ENCODE measurements at regions not wholly inside any gene's neighbourhood (a gene's known extent, or its start where the extent isn't known, plus 50 kb on each side); places are given as distances from the start of the nearest gene placed in this dataset.
A peak's percentile ranks its signal among the peaks of the same experiment; 100 is the strongest.

GRCh38 chr6:81086991-81087390 is 665.5 kb downstream of the TENT5A start:
- FAIRE-seq (no peak), DNase-seq (ENCODE audit: low read depth) (no peak)
- no peaks in the 10 kb centered on the region for H3K36me3 ChIP-seq (ENCODE audit: control insufficient read depth, insufficient read depth, low read length)
- no peak overlapping the region for H3K4me3 ChIP-seq (ENCODE audit: low read depth, low read length)
- TF ChIP-seq CTCF (IDR thresholded peaks at IDR 0.05; ENCODE audit: insufficient read depth, low read length, severe bottlenecking) = no peak
- no peaks in the 10 kb centered on the region for H3K27me3 ChIP-seq (ENCODE audit: control insufficient read depth, insufficient read depth, low read length)

GRCh38 chr6:81085431-81085790 is 667.1 kb downstream of the TENT5A start:
- TF ChIP-seq CTCF (IDR thresholded peaks at IDR 0.05; ENCODE audit: insufficient read depth, low read length, severe bottlenecking) = no peak
- Histone ChIP-seq H3K4me3 (ENCODE audit: low read depth, low read length) (no peak overlapping the region), H3K36me3 (ENCODE audit: control insufficient read depth, insufficient read depth, low read length) (no peaks in the 10 kb centered on the region), H3K27me3 (ENCODE audit: control insufficient read depth, insufficient read depth, low read length) (no peaks in the 10 kb centered on the region)
- FAIRE-seq (no peak), DNase-seq (ENCODE audit: low read depth) (no peak)

- DNase-seq (ENCODE audit: low read depth) (no peak), FAIRE-seq (no peak)
- Histone ChIP-seq H3K27me3 (ENCODE audit: control insufficient read depth, insufficient read depth, low read length) (no peaks in the 10 kb centered on the region), H3K36me3 (ENCODE audit: control insufficient read depth, insufficient read depth, low read length) (no peaks in the 10 kb centered on the region), H3K4me3 (ENCODE audit: low read depth, low read length) (no peak overlapping the region)
- TF ChIP-seq CTCF (IDR thresholded peaks at IDR 0.05; ENCODE audit: insufficient read depth, low read length, severe bottlenecking) = no peak
These were observed 667.6 kb downstream of the TENT5A start for GRCh38 chr6:81084776-81085430.

- peak; percentile 38 for TF ChIP-seq CTCF (IDR thresholded peaks at IDR 0.05; ENCODE audit: insufficient read depth, low read length, severe bottlenecking)
- Histone ChIP-seq H3K36me3 (ENCODE audit: control insufficient read depth, insufficient read depth, low read length) (no peaks in the 10 kb centered on the region), H3K4me3 (ENCODE audit: low read depth, low read length) (no peak overlapping the region), H3K27me3 (ENCODE audit: control insufficient read depth, insufficient read depth, low read length) (no peaks in the 10 kb centered on the region)
- FAIRE-seq (peak; percentile 18), DNase-seq (ENCODE audit: low read depth) (peak; percentile 15)
These were observed 676.5 kb downstream of the TENT5A start for GRCh38 chr6:81075974-81076373.

GRCh38 chr6:81073318-81073717 is 679.2 kb downstream of the TENT5A start:
- FAIRE-seq (no peak), DNase-seq (ENCODE audit: low read depth) (no peak)
- Histone ChIP-seq H3K36me3 (ENCODE audit: control insufficient read depth, insufficient read depth, low read length) (no peaks in the 10 kb centered on the region), H3K27me3 (ENCODE audit: control insufficient read depth, insufficient read depth, low read length) (no peaks in the 10 kb centered on the region), H3K4me3 (ENCODE audit: low read depth, low read length) (no peak overlapping the region)
- TF ChIP-seq CTCF (IDR thresholded peaks at IDR 0.05; ENCODE audit: insufficient read depth, low read length, severe bottlenecking) = no peak

- no peak for TF ChIP-seq CTCF (IDR thresholded peaks at IDR 0.05; ENCODE audit: insufficient read depth, low read length, severe bottlenecking)
- Histone ChIP-seq H3K4me3 (ENCODE audit: low read depth, low read length) (no peak overlapping the region), H3K27me3 (ENCODE audit: control insufficient read depth, insufficient read depth, low read length) (no peaks in the 10 kb centered on the region), H3K36me3 (ENCODE audit: control insufficient read depth, insufficient read depth, low read length) (no peaks in the 10 kb centered on the region)
- no peak for DNase-seq (ENCODE audit: low read depth)
- no peak for FAIRE-seq
These were observed 681.4 kb downstream of the TENT5A start for GRCh38 chr6:81071121-81071520.
